KMS-11 (cell line): ENCODE measurements at regions not wholly inside any gene's neighbourhood (a gene's known extent, or its start where the extent isn't known, plus 50 kb on each side); places are given as distances from the start of the nearest gene placed in this dataset.

Experiments used
- H2AFZ ChIP-seq: fragments of 200-600 bp; sonication (generic); 2 replicates; pipeline ENCODE4 v1.6.1; 2016; ENCODE audit warnings: antibody characterized with exemption, mixed run types, low read depth
- H3K27ac ChIP-seq: fragments of 200-600 bp; sonication (generic); 2 replicates; pipeline ENCODE4 v1.6.1; 2016; ENCODE audit warnings: mild to moderate bottlenecking, mixed run types
- H3K27me3 ChIP-seq: fragments of 200-600 bp; sonication (generic); 2 replicates; pipeline ENCODE4 v1.6.1; 2017; ENCODE audit warnings: mild to moderate bottlenecking, low read depth, mixed run types, moderate library complexity; ENCODE audit not compliant: insufficient read depth
- H3K36me3 ChIP-seq: fragments of 200-600 bp; sonication (generic); 2 replicates; pipeline ENCODE4 v1.6.1; 2017; ENCODE audit warnings: mild to moderate bottlenecking, mixed run types; ENCODE audit not compliant: insufficient read depth
- H3K4me1 ChIP-seq: fragments of 200-600 bp; sonication (generic); 2 replicates; pipeline ENCODE4 v1.6.1; 2016; ENCODE audit warnings: mild to moderate bottlenecking, low read depth, mixed run types; ENCODE audit not compliant: poor library complexity, severe bottlenecking
- H3K4me2 ChIP-seq: fragments of 200-600 bp; sonication (generic); 2 replicates; pipeline ENCODE4 v1.7.0; 2016; ENCODE audit warnings: mild to moderate bottlenecking, mixed run types
- H3K4me3 ChIP-seq: fragments of 200-600 bp; sonication (generic); IDR thresholded peaks from 2 replicates; pipeline ENCODE4 v1.6.1; 2017; ENCODE audit warnings: low read depth, low read length, mixed read lengths; ENCODE audit not compliant: insufficient read depth
- H3K79me2 ChIP-seq: fragments of 200-600 bp; sonication (generic); 2 replicates; pipeline ENCODE4 v1.6.1; 2016; ENCODE audit warnings: low read depth, mixed run types; ENCODE audit not compliant: insufficient read depth
- H3K9ac ChIP-seq: fragments of 200-600 bp; sonication (generic); 2 replicates; pipeline ENCODE4 v1.6.1; 2016; ENCODE audit warnings: mild to moderate bottlenecking, mixed run types
- H4K20me1 ChIP-seq: fragments of 200-600 bp; sonication (generic); 2 replicates; pipeline ENCODE4 v1.6.1; 2016; ENCODE audit warnings: mild to moderate bottlenecking, mixed run types; ENCODE audit not compliant: insufficient read depth
- TF ChIP-seq, protein P1 (sequence below): fragments of 200-600 bp; sonication (generic); conservative IDR thresholded peaks from 2 replicates; pipeline ENCODE4 v1.6.1; 2017; ENCODE audit warnings: low read depth, mild to moderate bottlenecking, antibody characterized with exemption, low read length, moderate library complexity, mixed read lengths

DNA sequence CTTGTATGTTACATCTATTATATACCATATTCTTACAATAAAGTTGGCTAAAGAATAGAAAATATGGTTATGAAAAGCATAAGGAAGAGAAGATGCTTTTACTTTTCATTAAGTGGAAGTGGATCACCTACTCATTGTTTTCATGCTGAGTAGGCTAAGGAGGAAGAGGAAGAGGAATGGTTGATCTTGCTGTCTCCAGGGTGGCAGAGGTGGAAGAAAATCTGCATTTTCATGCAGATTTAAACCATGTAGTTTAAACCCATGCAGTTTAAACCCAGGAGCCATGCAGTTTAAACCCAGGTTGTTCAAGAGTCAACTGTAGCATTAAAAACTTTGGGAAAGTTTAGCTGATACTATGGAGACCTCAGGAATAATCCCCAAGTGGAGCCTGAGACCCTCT lies 214.8 kb upstream of the NAALADL2 start:
- no peaks in the 10 kb centered on the region for H3K36me3 ChIP-seq
- no peak overlapping the region for H3K27ac ChIP-seq
- no peak overlapping the region for H2AFZ ChIP-seq
- TF ChIP-seq, protein P1, sequence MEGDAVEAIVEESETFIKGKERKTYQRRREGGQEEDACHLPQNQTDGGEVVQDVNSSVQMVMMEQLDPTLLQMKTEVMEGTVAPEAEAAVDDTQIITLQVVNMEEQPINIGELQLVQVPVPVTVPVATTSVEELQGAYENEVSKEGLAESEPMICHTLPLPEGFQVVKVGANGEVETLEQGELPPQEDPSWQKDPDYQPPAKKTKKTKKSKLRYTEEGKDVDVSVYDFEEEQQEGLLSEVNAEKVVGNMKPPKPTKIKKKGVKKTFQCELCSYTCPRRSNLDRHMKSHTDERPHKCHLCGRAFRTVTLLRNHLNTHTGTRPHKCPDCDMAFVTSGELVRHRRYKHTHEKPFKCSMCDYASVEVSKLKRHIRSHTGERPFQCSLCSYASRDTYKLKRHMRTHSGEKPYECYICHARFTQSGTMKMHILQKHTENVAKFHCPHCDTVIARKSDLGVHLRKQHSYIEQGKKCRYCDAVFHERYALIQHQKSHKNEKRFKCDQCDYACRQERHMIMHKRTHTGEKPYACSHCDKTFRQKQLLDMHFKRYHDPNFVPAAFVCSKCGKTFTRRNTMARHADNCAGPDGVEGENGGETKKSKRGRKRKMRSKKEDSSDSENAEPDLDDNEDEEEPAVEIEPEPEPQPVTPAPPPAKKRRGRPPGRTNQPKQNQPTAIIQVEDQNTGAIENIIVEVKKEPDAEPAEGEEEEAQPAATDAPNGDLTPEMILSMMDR, result no peak
- H4K20me1 ChIP-seq, result no peaks in the 10 kb centered on the region
- no peaks in the 10 kb centered on the region for H3K27me3 ChIP-seq
- H3K9ac ChIP-seq, result no peak overlapping the region
- H3K4me2 ChIP-seq, result no peak overlapping the region
- H3K4me1 ChIP-seq, result no peaks in the 10 kb centered on the region
- H3K79me2 ChIP-seq, result no peaks in the 10 kb centered on the region
- no peak overlapping the region for H3K4me3 ChIP-seq

DNA sequence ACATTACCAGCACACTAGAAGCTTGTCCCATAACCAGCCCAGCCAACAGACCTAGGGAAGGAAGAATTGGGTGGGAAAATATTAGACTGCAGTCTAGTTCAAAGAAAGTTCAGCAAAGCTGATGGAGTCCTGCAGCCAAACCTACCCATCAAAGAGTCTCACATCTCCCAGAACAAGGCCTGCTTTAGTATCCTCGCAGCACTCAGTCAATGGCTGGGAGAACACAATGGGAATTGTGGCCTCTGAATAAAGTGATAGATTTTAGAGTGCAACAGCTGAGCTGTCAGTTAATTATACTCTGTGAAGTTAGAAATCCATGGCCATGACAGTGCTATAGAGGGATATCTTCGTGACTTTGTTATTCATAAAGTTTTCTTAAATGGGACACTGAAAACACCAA lies 207.2 kb upstream of the NAALADL2 start:
- no peak overlapping the region for H3K4me3 ChIP-seq
- H3K27ac ChIP-seq, result no peak overlapping the region
- H4K20me1 ChIP-seq, result no peaks in the 10 kb centered on the region
- H3K4me2 ChIP-seq, result no peak overlapping the region
- H3K79me2 ChIP-seq, result no peaks in the 10 kb centered on the region
- no peaks in the 10 kb centered on the region for H3K27me3 ChIP-seq
- no peak overlapping the region for H2AFZ ChIP-seq
- no peaks in the 10 kb centered on the region for H3K36me3 ChIP-seq
- TF ChIP-seq, protein P1, result no peak
- H3K4me1 ChIP-seq, result no peaks in the 10 kb centered on the region
- no peak overlapping the region for H3K9ac ChIP-seq

DNA sequence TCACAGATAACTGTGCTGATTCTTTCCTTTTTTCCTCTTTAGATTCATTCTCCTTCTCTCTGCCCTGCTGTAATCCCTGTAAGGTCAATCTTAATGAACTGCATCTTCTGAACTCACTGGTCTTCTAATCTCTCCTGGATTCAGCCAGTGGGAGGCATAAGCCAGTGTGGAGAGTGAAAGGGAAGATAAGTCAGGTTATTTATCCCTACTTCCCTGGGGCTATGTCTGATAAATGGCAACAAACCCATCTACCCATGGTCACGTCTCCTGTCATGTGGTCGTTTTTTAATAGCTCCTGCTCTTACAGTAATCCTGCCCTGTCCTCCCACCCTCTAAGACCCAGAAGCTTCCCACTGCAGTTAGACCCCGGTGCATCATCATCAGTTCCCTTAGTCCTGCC lies 199.6 kb upstream of the NAALADL2 start:
- no peaks in the 10 kb centered on the region; the same call in 1 of the 2 replicates for H4K20me1 ChIP-seq

DNA sequence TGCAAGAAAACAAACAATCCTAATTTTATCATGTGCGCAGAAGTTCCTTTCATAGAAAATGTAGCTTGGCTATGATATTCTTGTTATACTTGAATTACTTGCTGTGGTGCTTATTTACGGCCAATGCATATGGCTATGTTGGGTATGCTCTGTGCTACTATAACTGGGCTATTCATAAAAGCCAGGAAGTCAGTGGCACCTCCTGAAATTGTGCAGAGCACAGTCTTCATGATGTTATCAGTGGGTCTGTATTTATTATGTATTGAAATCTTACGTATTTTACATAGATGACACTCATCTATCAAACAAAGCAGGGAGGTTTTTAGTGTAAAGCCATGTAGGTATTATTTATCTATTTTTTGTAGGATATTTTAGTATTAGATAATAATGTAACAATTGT lies 196.5 kb upstream of the NAALADL2 start:
- Histone ChIP-seq H3K27me3 (no peaks in the 10 kb centered on the region), H3K4me2 (no peak overlapping the region), H2AFZ (no peak overlapping the region), H3K4me1 (peaks cover 19% of the 10 kb centered on the region), H3K9ac (no peak overlapping the region), H3K36me3 (no peaks in the 10 kb centered on the region), H3K27ac (no peak overlapping the region), H3K4me3 (no peak overlapping the region), H4K20me1 (no peaks in the 10 kb centered on the region; the same call in 1 of the 2 replicates), H3K79me2 (no peaks in the 10 kb centered on the region)
- TF ChIP-seq, protein P1, result no peak

More for the DNA sequence above, 199.6 kb upstream of the NAALADL2 start:
- TF ChIP-seq, protein P1, result no peak
- Histone ChIP-seq H3K9ac (no peak overlapping the region; the same call in 1 of the 2 replicates), H3K4me3 (no peak overlapping the region), H3K27me3 (no peaks in the 10 kb centered on the region), H3K27ac (no peak overlapping the region), H3K4me1 (peaks cover 4% of the 10 kb centered on the region), H3K79me2 (no peaks in the 10 kb centered on the region), H3K36me3 (no peaks in the 10 kb centered on the region), H2AFZ (no peak overlapping the region), H3K4me2 (no peak overlapping the region)

DNA sequence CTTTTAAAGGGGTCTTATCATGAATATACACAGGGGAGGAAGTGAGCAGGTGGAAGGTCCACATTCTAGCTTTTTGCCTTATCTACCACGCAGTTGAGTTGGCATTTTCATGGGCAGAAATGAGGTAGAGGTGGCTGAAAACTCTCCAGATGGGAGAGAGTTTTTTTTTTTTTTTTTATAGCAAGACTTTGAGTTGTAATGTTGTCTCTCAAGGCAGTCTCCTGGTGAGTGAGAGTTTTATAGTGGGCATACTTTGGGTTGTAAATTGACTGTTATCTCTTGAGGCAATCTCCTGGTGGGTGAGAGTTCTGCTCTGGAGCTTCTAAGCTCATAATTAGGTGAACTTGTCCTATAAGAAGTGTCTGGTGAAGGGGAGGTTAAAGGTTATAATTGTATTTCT lies 191.7 kb upstream of the NAALADL2 start:
- peaks cover 19% of the 10 kb centered on the region for H3K4me1 ChIP-seq
- H3K9ac ChIP-seq, result no peak overlapping the region
- no peak overlapping the region for H3K27ac ChIP-seq
- no peak overlapping the region for H2AFZ ChIP-seq
- TF ChIP-seq, protein P1, result no peak
- H3K27me3 ChIP-seq, result no peaks in the 10 kb centered on the region
- no peak overlapping the region; the same call in 1 of the 2 replicates for H3K4me2 ChIP-seq
- H3K79me2 ChIP-seq, result no peaks in the 10 kb centered on the region
- no peaks in the 10 kb centered on the region for H4K20me1 ChIP-seq
- H3K36me3 ChIP-seq, result no peaks in the 10 kb centered on the region
- no peak overlapping the region for H3K4me3 ChIP-seq
